ENCODE measurements at regions not wholly inside any gene's neighbourhood (a gene's known extent, or its start where the extent isn't known, plus 50 kb on each side); places are given as distances from the start of the nearest gene placed in this dataset.

GRCh38 chr11:113555071-113555619 is 79.9 kb upstream of the DRD2 start:
- TF ChIP-seq CTCF (IDR thresholded peaks at IDR 0.05; ENCODE audit: low read depth, low read length), result no peak
- TF ChIP-seq POLR2A (IDR thresholded peaks at IDR 0.05; ENCODE audit: extremely low read depth, insufficient read length), result no peak
- no peak for TF ChIP-seq MYC (IDR thresholded peaks at IDR 0.05; ENCODE audit: low read depth, low read length)

Data from NB4 (cell line).